ENCODE measurements at regions not wholly inside any gene's neighbourhood (a gene's known extent, or its start where the extent isn't known, plus 50 kb on each side); places are given as distances from the start of the nearest gene placed in this dataset.
"Not testable (repeated sequence)": the region's sequence is repeated elsewhere in the genome, so short reads cannot be mapped to it uniquely, and the experiment has no call there.

GRCh38 chr2:239801404-239802184, 223.5 kb downstream of the NDUFA10 start:
- no peak for DNase-seq

- DNase-seq = no peak
Observed at GRCh38 chr2:239800785-239801386, 224.3 kb downstream of the NDUFA10 start.

- DNase-seq = no peak
Observed at GRCh38 chr2:239797316-239797715, 227.8 kb downstream of the NDUFA10 start.

GRCh38 chr2:239795761-239796160, 229.4 kb downstream of the NDUFA10 start:
- DNase-seq = not testable (repeated sequence)

- DNase-seq = no peak
Observed at GRCh38 chr2:239793836-239794235, 231.3 kb downstream of the NDUFA10 start.

- no peak for DNase-seq
Observed at GRCh38 chr2:239793086-239793485, 232.1 kb downstream of the NDUFA10 start.

GRCh38 chr2:239792405-239793084, 232.6 kb downstream of the NDUFA10 start:
- DNase-seq = no peak

- no peak for DNase-seq
Observed at GRCh38 chr2:239791526-239792404, 233.4 kb downstream of the NDUFA10 start.

GRCh38 chr2:239790721-239791120, 234.4 kb downstream of the NDUFA10 start:
- no peak for DNase-seq

- no peak for DNase-seq
Observed at GRCh38 chr2:239790313-239790712, 234.8 kb downstream of the NDUFA10 start.

- DNase-seq = no peak
Observed at GRCh38 chr2:239789711-239790110, 235.4 kb downstream of the NDUFA10 start.

- no peak for DNase-seq
Observed at GRCh38 chr2:239788576-239789098, 236.5 kb downstream of the NDUFA10 start.

- no peak for DNase-seq
Observed at GRCh38 chr2:239787538-239788050, 237.5 kb downstream of the NDUFA10 start.

- no peak for DNase-seq
Observed at GRCh38 chr2:239786791-239787190, 238.4 kb downstream of the NDUFA10 start.

- no peak for DNase-seq
Observed at GRCh38 chr2:239781454-239781853, 243.7 kb downstream of the NDUFA10 start.

- DNase-seq = no peak
Observed at GRCh38 chr2:239780236-239780994, 244.7 kb downstream of the NDUFA10 start.

- DNase-seq = no peak
Observed at GRCh38 chr2:239779584-239779983, 245.6 kb downstream of the NDUFA10 start.

GRCh38 chr2:239778861-239779558, 246.1 kb downstream of the NDUFA10 start:
- DNase-seq = no peak

GRCh38 chr2:239778042-239778851, 246.9 kb downstream of the NDUFA10 start:
- DNase-seq = no peak

GRCh38 chr2:239777219-239777618, 247.9 kb downstream of the NDUFA10 start:
- DNase-seq = no peak
